T1000 (cell line): ENCODE measurements at regions not wholly inside any gene's neighbourhood (a gene's known extent, or its start where the extent isn't known, plus 50 kb on each side); places are given as distances from the start of the nearest gene placed in this dataset.

Source experiments
- DNase-seq: peaks from one replicate; lab custom pipeline; 2025; ENCODE audit warnings: mixed read lengths; lab: John Stamatoyannopoulos, UW

- no peak for DNase-seq
Measured at GRCh38 chr14:66177935-66178334, 308.2 kb upstream of the CCDC196 start.

- DNase-seq: no peak
Measured at GRCh38 chr14:66196670-66197069, 289.5 kb upstream of the CCDC196 start.

GRCh38 chr14:66197276-66197675 is 288.9 kb upstream of the CCDC196 start:
- no peak for DNase-seq

GRCh38 chr14:66206554-66206953 is 279.6 kb upstream of the CCDC196 start:
- no peak for DNase-seq

- DNase-seq: no peak
Measured at GRCh38 chr14:66216763-66217162, 269.4 kb upstream of the CCDC196 start.

GRCh38 chr14:66219886-66220285 is 266.3 kb upstream of the CCDC196 start:
- no peak for DNase-seq

- DNase-seq: no peak
Measured at GRCh38 chr14:66224492-66225178, 261.5 kb upstream of the CCDC196 start.

- DNase-seq: no peak
Measured at GRCh38 chr14:66225337-66225736, 260.8 kb upstream of the CCDC196 start.

GRCh38 chr14:66228267-66228970 is 257.8 kb upstream of the CCDC196 start:
- DNase-seq: peak; percentile 62

- no peak for DNase-seq
Measured at GRCh38 chr14:66231820-66232219, 254.4 kb upstream of the CCDC196 start.

GRCh38 chr14:66233591-66233990 is 252.6 kb upstream of the CCDC196 start:
- no peak for DNase-seq

- DNase-seq: no peak
Measured at GRCh38 chr14:66234411-66234810, 251.8 kb upstream of the CCDC196 start.

- no peak for DNase-seq
Measured at GRCh38 chr14:66237741-66238140, 248.4 kb upstream of the CCDC196 start.

GRCh38 chr14:66238969-66239368 is 247.2 kb upstream of the CCDC196 start:
- DNase-seq: no peak

GRCh38 chr14:66239589-66239988 is 246.6 kb upstream of the CCDC196 start:
- DNase-seq: no peak

- DNase-seq: no peak
Measured at GRCh38 chr14:66240105-66240504, 246.1 kb upstream of the CCDC196 start.

- DNase-seq: no peak
Measured at GRCh38 chr14:66242001-66242400, 244.2 kb upstream of the CCDC196 start.

GRCh38 chr14:66244834-66245233 is 241.3 kb upstream of the CCDC196 start:
- DNase-seq: no peak

GRCh38 chr14:66247662-66248193 is 238.4 kb upstream of the CCDC196 start:
- no peak for DNase-seq

GRCh38 chr14:66248256-66248655 is 237.9 kb upstream of the CCDC196 start:
- no peak for DNase-seq

- no peak for DNase-seq
Measured at GRCh38 chr14:66249544-66249943, 236.6 kb upstream of the CCDC196 start.

GRCh38 chr14:66254038-66254437 is 232.1 kb upstream of the CCDC196 start:
- DNase-seq: no peak

GRCh38 chr14:66268802-66269334 is 217.3 kb upstream of the CCDC196 start:
- no peak for DNase-seq
